ENCODE measurements at regions not wholly inside any gene's neighbourhood (a gene's known extent, or its start where the extent isn't known, plus 50 kb on each side); places are given as distances from the start of the nearest gene placed in this dataset.

DNA sequence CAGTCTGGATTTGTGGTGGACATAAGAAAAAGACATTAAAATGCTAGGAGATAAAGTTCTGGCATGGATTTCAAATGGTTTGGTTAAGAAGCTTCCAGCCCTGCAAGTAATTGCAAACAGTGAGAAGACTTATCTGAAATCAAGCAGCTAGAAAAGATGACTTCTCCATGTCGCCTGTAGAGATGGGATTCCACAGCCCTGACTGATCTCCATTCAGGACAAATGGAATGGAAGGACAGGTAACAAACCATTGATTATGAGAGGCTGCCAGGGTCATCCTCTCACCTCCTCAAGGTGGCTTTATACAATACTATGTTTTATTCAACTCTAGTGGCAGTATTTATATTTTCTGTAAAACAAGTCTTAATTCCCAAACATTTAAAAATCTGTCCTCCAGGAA, 237.9 kb downstream of the HLX start:
- TF ChIP-seq, protein P1, sequence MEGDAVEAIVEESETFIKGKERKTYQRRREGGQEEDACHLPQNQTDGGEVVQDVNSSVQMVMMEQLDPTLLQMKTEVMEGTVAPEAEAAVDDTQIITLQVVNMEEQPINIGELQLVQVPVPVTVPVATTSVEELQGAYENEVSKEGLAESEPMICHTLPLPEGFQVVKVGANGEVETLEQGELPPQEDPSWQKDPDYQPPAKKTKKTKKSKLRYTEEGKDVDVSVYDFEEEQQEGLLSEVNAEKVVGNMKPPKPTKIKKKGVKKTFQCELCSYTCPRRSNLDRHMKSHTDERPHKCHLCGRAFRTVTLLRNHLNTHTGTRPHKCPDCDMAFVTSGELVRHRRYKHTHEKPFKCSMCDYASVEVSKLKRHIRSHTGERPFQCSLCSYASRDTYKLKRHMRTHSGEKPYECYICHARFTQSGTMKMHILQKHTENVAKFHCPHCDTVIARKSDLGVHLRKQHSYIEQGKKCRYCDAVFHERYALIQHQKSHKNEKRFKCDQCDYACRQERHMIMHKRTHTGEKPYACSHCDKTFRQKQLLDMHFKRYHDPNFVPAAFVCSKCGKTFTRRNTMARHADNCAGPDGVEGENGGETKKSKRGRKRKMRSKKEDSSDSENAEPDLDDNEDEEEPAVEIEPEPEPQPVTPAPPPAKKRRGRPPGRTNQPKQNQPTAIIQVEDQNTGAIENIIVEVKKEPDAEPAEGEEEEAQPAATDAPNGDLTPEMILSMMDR (IDR thresholded peaks at IDR 0.05) = no peak
- TF ChIP-seq POLR2A (IDR thresholded peaks at IDR 0.05) = no peak
- intact Hi-C loops (cut with DNase I) = no loop called here
- peak overlapping the region; percentile 15 to 62 (median 58) for H3K27ac ChIP-seq
- no peak for ATAC-seq
- no peaks in the 10 kb centered on the region for H3K9me3 ChIP-seq
- no peaks in the 10 kb centered on the region for H3K36me3 ChIP-seq (replicated peaks in 1 of 2; ENCODE audit: insufficient read depth in 1 of 2, low read depth in 2 of 2)
- WGBS, 2 donors = 50 to 52% methylated on average over 1 of the region's 1 CpG
- H3K27me3 ChIP-seq = no peaks in the 10 kb centered on the region
- no peak overlapping the region for H3K4me3 ChIP-seq
- peaks cover 22% of the 10 kb centered on the region for H3K4me1 ChIP-seq
- no peak for DNase-seq

GRCh38 chr1:221117548-221117951, 238.3 kb downstream of the HLX start:
- Histone ChIP-seq H3K27me3 (no peaks in the 10 kb centered on the region), H3K27ac (peak overlapping the region; percentile 15 to 62 (median 58)), H3K36me3 (replicated peaks in 1 of 2; ENCODE audit: insufficient read depth in 1 of 2, low read depth in 2 of 2) (no peaks in the 10 kb centered on the region), H3K4me3 (no peak overlapping the region), H3K4me1 (peaks cover 22% of the 10 kb centered on the region), H3K9me3 (no peaks in the 10 kb centered on the region)
- intact Hi-C loops (cut with DNase I) = no loop called here
- peak; percentile 70 to 85 (median 82) for DNase-seq
- ATAC-seq = peak; percentile 97
- no peak for TF ChIP-seq POLR2A (IDR thresholded peaks at IDR 0.05)
- TF ChIP-seq, protein P1 (IDR thresholded peaks at IDR 0.05) = peak in 1 of 7 experiments; percentile 11
- 6 to 20% methylated on average over 3 of the region's 3 CpGs for WGBS, 2 donors

- ATAC-seq (no peak), DNase-seq (no peak)
- no peaks in the 10 kb centered on the region for H3K9me3 ChIP-seq
- WGBS, 2 donors = 33 to 48% methylated on average over 3 of the region's 3 CpGs
- intact Hi-C loops (cut with DNase I) = no loop called here
- TF ChIP-seq POLR2A (IDR thresholded peaks at IDR 0.05) = no peak
- TF ChIP-seq, protein P1 (IDR thresholded peaks at IDR 0.05) = no peak
- H3K27me3 ChIP-seq = no peaks in the 10 kb centered on the region
- H3K4me1 ChIP-seq = peaks cover 22% of the 10 kb centered on the region
- H3K36me3 ChIP-seq (replicated peaks in 1 of 2; ENCODE audit: insufficient read depth in 1 of 2, low read depth in 2 of 2) = no peaks in the 10 kb centered on the region
- no peak overlapping the region for H3K4me3 ChIP-seq
- peak overlapping the region in 3 of 4 donors; percentile 54 to 59 (median 57) for H3K27ac ChIP-seq
These were observed 239.1 kb downstream of the HLX start for GRCh38 chr1:221118176-221118937.

DNA sequence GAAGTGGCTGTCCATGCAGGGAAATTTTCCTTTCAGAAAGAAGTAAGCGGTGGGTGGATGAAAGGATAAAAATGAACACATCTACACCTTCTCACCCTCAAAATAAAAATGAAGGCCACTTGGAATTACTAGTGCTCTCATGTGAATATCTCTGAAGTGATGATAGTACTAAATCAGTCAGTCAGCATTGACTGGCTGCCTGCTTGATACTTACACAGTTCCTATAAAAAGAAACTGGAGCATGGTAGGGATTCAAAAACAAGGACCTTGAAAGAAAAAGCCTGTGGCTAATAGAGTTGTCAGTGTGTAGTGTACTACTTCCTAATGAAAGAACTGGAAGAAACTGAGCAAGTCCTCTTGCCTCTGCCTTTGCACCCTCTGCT, 239.7 kb downstream of the HLX start:
- no peak for ATAC-seq
- Histone ChIP-seq H3K4me1 (peaks cover 22% of the 10 kb centered on the region), H3K36me3 (replicated peaks in 1 of 2; ENCODE audit: insufficient read depth in 1 of 2, low read depth in 2 of 2) (no peaks in the 10 kb centered on the region), H3K4me3 (no peak overlapping the region), H3K27ac (no peak overlapping the region), H3K27me3 (no peaks in the 10 kb centered on the region), H3K9me3 (no peaks in the 10 kb centered on the region)
- no peak for TF ChIP-seq POLR2A (IDR thresholded peaks at IDR 0.05)
- TF ChIP-seq, protein P1 (IDR thresholded peaks at IDR 0.05) = no peak
- 91 to 100% methylated on average over 1 of the region's 1 CpG for WGBS, 2 donors
- DNase-seq = no peak
- intact Hi-C loops (cut with DNase I) = no loop called here

DNA sequence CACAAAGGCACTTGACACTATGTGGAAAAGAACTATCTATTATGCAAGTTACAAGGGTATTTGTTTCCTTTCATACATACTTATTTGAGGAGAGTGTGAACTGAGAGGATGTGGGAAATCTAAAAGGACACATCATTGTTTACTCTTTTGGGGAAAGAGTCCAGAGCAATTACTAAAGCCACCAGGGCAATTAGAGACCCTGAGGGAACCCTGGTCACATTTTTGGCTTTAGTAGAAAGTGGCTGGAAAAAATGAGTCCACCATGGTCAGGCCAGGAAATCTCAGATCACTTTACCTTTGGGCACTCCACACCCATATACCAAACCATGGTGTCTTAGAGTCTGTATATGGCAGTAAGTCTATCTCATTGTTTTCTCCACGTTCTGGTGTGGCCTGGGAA, 243.3 kb downstream of the HLX start:
- DNase-seq (no peak), ATAC-seq (no peak)
- intact Hi-C loops (cut with DNase I) = no loop called here
- peaks cover 14% of the 10 kb centered on the region for H3K4me1 ChIP-seq
- H3K27me3 ChIP-seq = no peaks in the 10 kb centered on the region
- H3K27ac ChIP-seq = no peak overlapping the region
- no peaks in the 10 kb centered on the region for H3K9me3 ChIP-seq
- H3K36me3 ChIP-seq (replicated peaks in 1 of 2; ENCODE audit: insufficient read depth in 1 of 2, low read depth in 2 of 2) = no peaks in the 10 kb centered on the region
- TF ChIP-seq POLR2A (IDR thresholded peaks at IDR 0.05) = no peak
- TF ChIP-seq, protein P1 (IDR thresholded peaks at IDR 0.05) = no peak
- 27 to 36% methylated on average over 1 of the region's 1 CpG for WGBS, 2 donors
- no peak overlapping the region for H3K4me3 ChIP-seq

Data from body of pancreas (tissue), 4 donors.